Neural crest cell (in vitro differentiated cells): ENCODE measurements at regions not wholly inside any gene's neighbourhood (a gene's known extent, or its start where the extent isn't known, plus 50 kb on each side); places are given as distances from the start of the nearest gene placed in this dataset.

Experiments
- DNase-seq: peaks from one replicate; pipeline ENCODE4 v3.0.0; 2021; ENCODE audit warnings: low read depth, mixed read lengths, low spot score
- H3K27ac Mint-ChIP-seq: one replicate; pipeline ENCODE4 v1.8.0; 2021; ENCODE audit warnings: mild to moderate bottlenecking, mixed read lengths; ENCODE audit not compliant: unreplicated experiment
- H3K27me3 Mint-ChIP-seq: 2 replicates; pipeline ENCODE4 v1.8.0; 2021; ENCODE audit warnings: low read depth, mild to moderate bottlenecking, mixed read lengths
- H3K36me3 Mint-ChIP-seq: 2 replicates; pipeline ENCODE4 v1.8.0; 2021; ENCODE audit warnings: low read depth, mild to moderate bottlenecking, mixed read lengths
- H3K4me1 Mint-ChIP-seq: 2 replicates; pipeline ENCODE4 v1.8.0; 2021; ENCODE audit warnings: mixed read lengths
- H3K4me3 Mint-ChIP-seq: one replicate; pipeline ENCODE4 v1.8.0; 2021; ENCODE audit warnings: mild to moderate bottlenecking, mixed read lengths
- H3K9me3 Mint-ChIP-seq: 2 replicates; pipeline ENCODE4 v1.8.0; 2021; ENCODE audit warnings: mixed read lengths
- CTCF ChIP-seq: fragments of 200-600 bp; sonication (generic); conservative IDR thresholded peaks from 2 replicates; pipeline ENCODE4 v1.5.0; 2021; ENCODE audit warnings: antibody characterized with exemption, mild to moderate bottlenecking

GRCh38 chr2:114185501-114185900 is 256.9 kb upstream of the DPP10 start:
- no peak overlapping the region for H3K4me3 Mint-ChIP-seq
- peaks cover 5% of the 10 kb centered on the region for H3K9me3 Mint-ChIP-seq
- DNase-seq = no peak
- H3K4me1 Mint-ChIP-seq = peaks cover 8% of the 10 kb centered on the region
- H3K27me3 Mint-ChIP-seq = no peaks in the 10 kb centered on the region
- H3K36me3 Mint-ChIP-seq = no peaks in the 10 kb centered on the region
- no peak overlapping the region for H3K27ac Mint-ChIP-seq
- TF ChIP-seq CTCF = no peak

DNA sequence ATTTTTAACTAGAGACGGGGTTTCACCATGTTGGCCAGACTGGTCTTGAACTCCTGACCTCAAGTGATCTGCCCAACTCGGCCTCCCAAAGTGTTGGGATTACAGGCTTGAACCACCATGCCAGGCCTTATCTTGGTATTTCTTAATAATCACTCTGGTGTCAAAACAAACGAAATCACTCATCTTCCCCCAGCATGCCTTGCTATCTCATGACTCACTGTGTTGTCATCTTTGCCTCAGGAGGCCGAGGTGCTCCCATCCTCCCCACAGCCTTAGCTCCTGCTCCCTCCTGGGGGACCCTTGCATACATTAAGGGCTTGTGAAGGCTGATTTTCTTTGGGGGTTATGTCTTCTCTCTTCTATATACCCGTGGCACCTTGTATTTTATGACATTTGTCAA is 250.1 kb upstream of the DPP10 start:
- no peaks in the 10 kb centered on the region for H3K27me3 Mint-ChIP-seq
- H3K27ac Mint-ChIP-seq = no peak overlapping the region
- DNase-seq = no peak
- no peak overlapping the region for H3K4me3 Mint-ChIP-seq
- no peaks in the 10 kb centered on the region for H3K36me3 Mint-ChIP-seq
- peaks cover 10% of the 10 kb centered on the region for H3K4me1 Mint-ChIP-seq
- H3K9me3 Mint-ChIP-seq = no peaks in the 10 kb centered on the region
- no peak for TF ChIP-seq CTCF

DNA sequence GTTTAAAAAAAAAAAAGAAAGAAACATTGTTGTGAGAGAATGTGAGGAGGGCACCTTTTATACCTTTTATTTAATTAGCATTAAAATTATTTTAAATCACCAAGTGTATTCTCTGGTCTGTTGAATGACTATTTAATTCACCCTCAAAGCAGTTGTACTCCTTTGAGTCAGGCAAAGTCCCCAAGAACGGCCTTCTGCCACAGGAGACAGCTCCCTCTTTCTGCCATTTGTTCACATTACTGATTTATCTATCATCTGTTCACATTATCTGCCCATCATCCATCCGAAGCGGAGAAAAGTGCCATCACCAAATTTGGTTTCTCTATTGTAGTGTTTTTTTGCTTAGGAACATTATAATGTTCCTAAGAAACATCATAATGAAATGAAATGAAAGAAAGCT is 240.7 kb upstream of the DPP10 start:
- no peak for DNase-seq
- Mint-ChIP-seq H3K4me1 (peaks cover 8% of the 10 kb centered on the region), H3K27me3 (no peaks in the 10 kb centered on the region), H3K27ac (no peak overlapping the region), H3K36me3 (peaks cover 3% of the 10 kb centered on the region), H3K9me3 (peaks cover 5% of the 10 kb centered on the region), H3K4me3 (no peak overlapping the region)
- TF ChIP-seq CTCF = no peak

- Mint-ChIP-seq H3K9me3 (peaks cover 9% of the 10 kb centered on the region), H3K36me3 (peaks cover 3% of the 10 kb centered on the region), H3K27ac (no peak overlapping the region), H3K27me3 (no peaks in the 10 kb centered on the region), H3K4me3 (no peak overlapping the region), H3K4me1 (peaks cover 7% of the 10 kb centered on the region)
- DNase-seq = no peak
- TF ChIP-seq CTCF = no peak
Measured at GRCh38 chr2:114203679-114204078, 238.8 kb upstream of the DPP10 start.

DNA sequence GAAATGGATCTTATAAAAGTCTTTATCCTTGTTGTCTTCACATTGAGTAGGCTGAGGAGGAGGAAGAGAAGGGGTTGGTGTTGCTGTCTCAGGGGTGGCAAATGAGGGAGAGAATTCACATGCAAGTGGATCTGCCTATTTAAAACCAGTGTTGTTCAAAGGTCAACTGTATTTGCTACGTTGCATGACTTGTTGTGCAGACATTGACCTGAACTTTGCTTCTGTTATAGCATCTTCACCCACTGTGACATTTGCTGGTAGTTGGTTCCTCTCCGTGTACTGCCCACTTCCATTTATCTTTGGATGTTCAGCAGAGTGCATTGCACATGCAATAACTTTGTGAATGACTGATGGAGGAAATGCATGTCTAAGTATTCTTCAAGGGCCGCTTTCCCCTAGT is 228.6 kb upstream of the DPP10 start:
- TF ChIP-seq CTCF = no peak
- DNase-seq = no peak
- H3K27me3 Mint-ChIP-seq = no peaks in the 10 kb centered on the region
- H3K36me3 Mint-ChIP-seq = no peaks in the 10 kb centered on the region
- no peak overlapping the region for H3K27ac Mint-ChIP-seq
- no peaks in the 10 kb centered on the region for H3K4me1 Mint-ChIP-seq
- no peak overlapping the region for H3K4me3 Mint-ChIP-seq
- no peaks in the 10 kb centered on the region for H3K9me3 Mint-ChIP-seq

- no peaks in the 10 kb centered on the region for H3K9me3 Mint-ChIP-seq
- H3K4me1 Mint-ChIP-seq = peaks cover 19% of the 10 kb centered on the region
- no peaks in the 10 kb centered on the region for H3K27me3 Mint-ChIP-seq
- no peak overlapping the region for H3K4me3 Mint-ChIP-seq
- H3K36me3 Mint-ChIP-seq = no peaks in the 10 kb centered on the region
- no peak overlapping the region for H3K27ac Mint-ChIP-seq
- TF ChIP-seq CTCF = no peak
- no peak for DNase-seq
Measured at GRCh38 chr2:114218383-114218782, 224.1 kb upstream of the DPP10 start.
